T-cell (primary cell): ENCODE measurements at regions not wholly inside any gene's neighbourhood (a gene's known extent, or its start where the extent isn't known, plus 50 kb on each side); places are given as distances from the start of the nearest gene placed in this dataset.
"Not testable (repeated sequence)": the region's sequence is repeated elsewhere in the genome, so short reads cannot be mapped to it uniquely, and the experiment has no call there.

Experiments used
- ATAC-seq, 4 experiments: fragments of 200-7000 bp in 3 of 4; fragments of 150-1000 bp in 1 of 4; cut with Tn5 transposase; replicated peaks in 1 of 4; 1 replicate in 3 of 4; 2 replicates in 1 of 4; pipeline ENCODE4 v1.10.0; 2021; ENCODE audit warnings: moderate library complexity in 3 of 4, mild to moderate bottlenecking in 2 of 4, moderate number of reproducible peaks in 1 of 4
- CTCF ChIA-PET, 2 donors: fragments of 300-600 bp; sonication (Branson Sonifier 250); formaldehyde crosslinking; loops; one replicate each; lab custom pipeline; 2022; ENCODE audit warnings: antibody characterized with exemption in 2 of 2; lab: Charles Lee
- POLR2A ChIA-PET, 2 donors: fragments of 300-600 bp; sonication (Branson Sonifier 250); formaldehyde crosslinking; loops; one replicate each; lab custom pipeline; 2022; ENCODE audit warnings: antibody characterized with exemption in 2 of 2; lab: Charles Lee
- DNase-seq, 35 experiments: peaks; one replicate each; pipeline versions ENCODE4 v3.0.0 to v3.0.0-alpha.2; 2013 to 2023
- H3K27ac ChIP-seq: one replicate; pipeline ENCODE4 v1.5.1; 2013; ENCODE audit warnings: low read length
- H3K27me3 ChIP-seq, 2 experiments: replicated peaks in 1 of 2; 1 replicate in 1 of 2; 2 replicates in 1 of 2; pipeline versions ENCODE4 v1.6.1 to v1.7.0; 2013; ENCODE audit warnings: low read length in 1 of 2, mixed read lengths in 1 of 2; ENCODE audit not compliant: control insufficient read depth in 2 of 2, insufficient read depth in 2 of 2; ENCODE audit errors: extremely low read depth in 1 of 2
- H3K36me3 ChIP-seq, 2 donors: 1 replicate in 1 of 2; 2 replicates in 1 of 2; pipeline versions ENCODE4 v1.6.1 to v1.7.0; 2013; ENCODE audit warnings: low read length in 1 of 2; ENCODE audit not compliant: control insufficient read depth in 2 of 2, insufficient read depth in 1 of 2; ENCODE audit errors: extremely low read depth in 1 of 2
- H3K4me1 ChIP-seq, 2 experiments: 1 replicate in 1 of 2; 2 replicates in 1 of 2; pipeline versions ENCODE4 v1.6.1 to v1.7.0; 2013; ENCODE audit warnings: low read length in 2 of 2, mixed read lengths in 1 of 2; ENCODE audit not compliant: insufficient read depth in 2 of 2, control insufficient read depth in 1 of 2; ENCODE audit errors: extremely low read depth in 1 of 2
- H3K4me3 ChIP-seq, 2 donors: 1 replicate in 1 of 2; 2 replicates in 1 of 2; pipeline versions ENCODE4 v1.5.1 to v1.7.0; 2013; ENCODE audit warnings: mild to moderate bottlenecking in 2 of 2, low read length in 1 of 2, moderate library complexity in 1 of 2; ENCODE audit not compliant: control insufficient read depth in 1 of 2; ENCODE audit errors: extremely low read depth in 1 of 2
- H3K9me3 ChIP-seq: 2 replicates; pipeline ENCODE4 v1.7.0; 2013
- H3K27ac Mint-ChIP-seq, 2 donors: one replicate each; pipeline ENCODE4 v1.8.0; 2020 to 2021; ENCODE audit warnings: mild to moderate bottlenecking in 2 of 2, mixed read lengths in 2 of 2
- H3K27me3 Mint-ChIP-seq, 2 donors: one replicate each; pipeline ENCODE4 v1.8.0; 2021 to 2022; ENCODE audit warnings: mixed read lengths in 2 of 2
- H3K36me3 Mint-ChIP-seq: one replicate; pipeline ENCODE4 v1.8.0; 2021; ENCODE audit warnings: mixed read lengths
- H3K4me1 Mint-ChIP-seq, 3 donors: one replicate each; pipeline ENCODE4 v1.8.0; 2020 to 2022; ENCODE audit warnings: mixed read lengths in 3 of 3, mild to moderate bottlenecking in 1 of 3
- H3K4me3 Mint-ChIP-seq, 3 donors: one replicate each; pipeline ENCODE4 v1.8.0; 2020 to 2022; ENCODE audit warnings: mild to moderate bottlenecking in 3 of 3, mixed read lengths in 3 of 3, moderate library complexity in 3 of 3
- H3K9me3 Mint-ChIP-seq, 3 donors: one replicate each; pipeline ENCODE4 v1.8.0; 2020 to 2022; ENCODE audit warnings: mixed read lengths in 3 of 3
- WGBS: methylation state at CpG from one replicate; pipeline ENCODE4 v1.1.5; 2013; ENCODE audit warnings: missing lambda C conversion rate; ENCODE audit not compliant: insufficient coverage; 5-methylcytosine and 5-hydroxymethylcytosine counted together

GRCh38 chr5:115751176-115751575 lies 65.3 kb downstream of the CDO1 start:
- H3K4me3 Mint-ChIP-seq = no peak overlapping the region
- no peak overlapping the region for H3K27ac ChIP-seq
- H3K4me3 ChIP-seq = no peak overlapping the region
- WGBS = 65% methylated on average over 2 of the region's 2 CpGs
- H3K27ac Mint-ChIP-seq = no peak overlapping the region
- ChIA-PET CTCF (no interaction called here), POLR2A (no interaction called here)
- H3K27me3 ChIP-seq = peaks cover 0 to 5% of the 10 kb centered on the region in 2 experiments
- no peaks in the 10 kb centered on the region for H3K9me3 Mint-ChIP-seq
- no peaks in the 10 kb centered on the region for H3K36me3 Mint-ChIP-seq
- H3K9me3 ChIP-seq = no peaks in the 10 kb centered on the region
- no peaks in the 10 kb centered on the region for H3K36me3 ChIP-seq
- ATAC-seq (no peak), DNase-seq (no peak)
- peaks cover 0 to 5% (median 3%) of the 10 kb centered on the region in 3 donors for H3K4me1 Mint-ChIP-seq
- H3K27me3 Mint-ChIP-seq = peaks cover 23 to 26% of the 10 kb centered on the region in 2 donors
- H3K4me1 ChIP-seq = no peaks in the 10 kb centered on the region

- no CpG with 5 or more reads among the region's 1 CpG for WGBS
- CTCF ChIA-PET = no interaction called here
- Histone ChIP-seq H3K27me3 (peaks cover 0 to 9% of the 10 kb centered on the region in 2 experiments), H3K4me3 (no peak overlapping the region), H3K9me3 (no peaks in the 10 kb centered on the region), H3K36me3 (no peaks in the 10 kb centered on the region), H3K27ac (no peak overlapping the region), H3K4me1 (no peaks in the 10 kb centered on the region)
- no peak overlapping the region for H3K27ac Mint-ChIP-seq
- H3K4me3 Mint-ChIP-seq = no peak overlapping the region
- peaks cover 0 to 10% (median 9%) of the 10 kb centered on the region in 3 donors for H3K9me3 Mint-ChIP-seq
- H3K27me3 Mint-ChIP-seq = peaks cover 16 to 21% of the 10 kb centered on the region in 2 donors
- POLR2A ChIA-PET = no interaction called here
- ATAC-seq (no peak), DNase-seq (no peak)
- peaks cover 0 to 5% (median 3%) of the 10 kb centered on the region in 3 donors for H3K4me1 Mint-ChIP-seq
- H3K36me3 Mint-ChIP-seq = no peaks in the 10 kb centered on the region
Measured at GRCh38 chr5:115749016-115749415, 67.4 kb downstream of the CDO1 start.

GRCh38 chr5:115739245-115739644 lies 77.2 kb downstream of the CDO1 start:
- H3K4me1 Mint-ChIP-seq, H3K27me3 ChIP-seq, DNase-seq, H3K4me3 Mint-ChIP-seq, H3K27ac ChIP-seq, POLR2A ChIA-PET, H3K36me3 Mint-ChIP-seq, CTCF ChIA-PET, H3K4me3 ChIP-seq, H3K36me3 ChIP-seq, H3K4me1 ChIP-seq, H3K9me3 ChIP-seq, H3K27ac Mint-ChIP-seq, ATAC-seq: not testable (repeated sequence)
- WGBS = 76% methylated on average over 4 of the region's 6 CpGs
- Mint-ChIP-seq H3K9me3 (peaks cover 5 to 19% (median 14%) of the 10 kb centered on the region in 3 donors), H3K27me3 (peaks cover 14 to 25% of the 10 kb centered on the region in 2 donors)

GRCh38 chr5:115738830-115739229 lies 77.6 kb downstream of the CDO1 start:
- Histone ChIP-seq H3K4me3 (no peak overlapping the region), H3K27ac (no peak overlapping the region), H3K36me3 (no peaks in the 10 kb centered on the region), H3K27me3 (no peaks in the 10 kb centered on the region), H3K4me1 (no peaks in the 10 kb centered on the region), H3K9me3 (no peaks in the 10 kb centered on the region)
- Mint-ChIP-seq H3K4me3 (no peak overlapping the region), H3K9me3 (peaks cover 5 to 15% (median 9%) of the 10 kb centered on the region in 3 donors), H3K36me3 (no peaks in the 10 kb centered on the region), H3K27ac (no peak overlapping the region), H3K4me1 (no peaks in the 10 kb centered on the region), H3K27me3 (peaks cover 15 to 23% of the 10 kb centered on the region in 2 donors)
- DNase-seq = no peak
- POLR2A ChIA-PET = no interaction called here
- ATAC-seq = no peak
- CTCF ChIA-PET = no interaction called here
- WGBS = 83% methylated on average over 1 of the region's 1 CpG

- Histone ChIP-seq H3K27me3 (no peaks in the 10 kb centered on the region), H3K27ac (no peak overlapping the region), H3K36me3 (no peaks in the 10 kb centered on the region), H3K9me3 (no peaks in the 10 kb centered on the region), H3K4me3 (no peak overlapping the region), H3K4me1 (no peaks in the 10 kb centered on the region)
- ChIA-PET POLR2A (no interaction called here), CTCF (no interaction called here)
- Mint-ChIP-seq H3K36me3 (no peaks in the 10 kb centered on the region), H3K27me3 (peaks cover 15 to 32% of the 10 kb centered on the region in 2 donors), H3K27ac (no peak overlapping the region), H3K9me3 (peaks cover 0 to 7% (median 0%) of the 10 kb centered on the region in 3 donors), H3K4me3 (no peak overlapping the region), H3K4me1 (no peaks in the 10 kb centered on the region)
- whole genome bisulfite sequencing = 90% methylated on average over 1 of the region's 1 CpG
- DNase-seq = no peak
- no peak for ATAC-seq
Measured at GRCh38 chr5:115737452-115737851, 79.0 kb downstream of the CDO1 start.

GRCh38 chr5:115736690-115737005 lies 79.8 kb downstream of the CDO1 start:
- Mint-ChIP-seq H3K27me3 (peaks cover 15 to 32% of the 10 kb centered on the region in 2 donors), H3K27ac (no peak overlapping the region), H3K4me3 (no peak overlapping the region), H3K36me3 (no peaks in the 10 kb centered on the region), H3K4me1 (no peaks in the 10 kb centered on the region), H3K9me3 (no peaks in the 10 kb centered on the region)
- POLR2A ChIA-PET = no interaction called here
- H3K9me3 ChIP-seq = no peaks in the 10 kb centered on the region
- no CpG with 5 or more reads among the region's 1 CpG for WGBS
- H3K36me3 ChIP-seq = no peaks in the 10 kb centered on the region
- H3K4me1 ChIP-seq = no peaks in the 10 kb centered on the region
- H3K27me3 ChIP-seq = peaks cover 0 to under 1% of the 10 kb centered on the region in 2 experiments
- no peak for ATAC-seq
- DNase-seq = no peak
- CTCF ChIA-PET = no interaction called here
- H3K27ac ChIP-seq = no peak overlapping the region
- H3K4me3 ChIP-seq = no peak overlapping the region
